ENCODE measurements at regions not wholly inside any gene's neighbourhood (a gene's known extent, or its start where the extent isn't known, plus 50 kb on each side); places are given as distances from the start of the nearest gene placed in this dataset.

DNA sequence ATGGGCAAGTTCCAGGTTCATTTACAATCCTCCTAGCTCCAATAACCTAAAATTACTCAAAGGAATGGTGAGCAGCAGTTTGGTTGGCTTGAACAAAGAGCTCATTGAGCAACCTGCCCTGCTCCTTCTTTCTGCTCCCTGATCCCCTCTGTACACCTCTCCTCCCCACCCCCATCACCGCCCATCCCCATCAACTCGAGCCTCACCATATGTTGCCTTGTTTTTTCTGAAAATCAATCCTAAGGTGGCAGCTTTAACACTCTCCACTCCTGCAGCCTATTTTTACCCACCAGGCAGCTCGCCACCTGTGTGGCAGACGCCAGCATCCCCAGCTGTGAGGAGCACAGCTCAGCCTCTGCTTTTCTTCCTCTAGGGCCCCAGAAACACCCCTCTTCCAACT, 533.4 kb upstream of the BRINP1 start:
- TF ChIP-seq, protein P1, sequence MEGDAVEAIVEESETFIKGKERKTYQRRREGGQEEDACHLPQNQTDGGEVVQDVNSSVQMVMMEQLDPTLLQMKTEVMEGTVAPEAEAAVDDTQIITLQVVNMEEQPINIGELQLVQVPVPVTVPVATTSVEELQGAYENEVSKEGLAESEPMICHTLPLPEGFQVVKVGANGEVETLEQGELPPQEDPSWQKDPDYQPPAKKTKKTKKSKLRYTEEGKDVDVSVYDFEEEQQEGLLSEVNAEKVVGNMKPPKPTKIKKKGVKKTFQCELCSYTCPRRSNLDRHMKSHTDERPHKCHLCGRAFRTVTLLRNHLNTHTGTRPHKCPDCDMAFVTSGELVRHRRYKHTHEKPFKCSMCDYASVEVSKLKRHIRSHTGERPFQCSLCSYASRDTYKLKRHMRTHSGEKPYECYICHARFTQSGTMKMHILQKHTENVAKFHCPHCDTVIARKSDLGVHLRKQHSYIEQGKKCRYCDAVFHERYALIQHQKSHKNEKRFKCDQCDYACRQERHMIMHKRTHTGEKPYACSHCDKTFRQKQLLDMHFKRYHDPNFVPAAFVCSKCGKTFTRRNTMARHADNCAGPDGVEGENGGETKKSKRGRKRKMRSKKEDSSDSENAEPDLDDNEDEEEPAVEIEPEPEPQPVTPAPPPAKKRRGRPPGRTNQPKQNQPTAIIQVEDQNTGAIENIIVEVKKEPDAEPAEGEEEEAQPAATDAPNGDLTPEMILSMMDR (IDR thresholded peaks at IDR 0.05): no peak
- no peak for TF ChIP-seq POLR2A (IDR thresholded peaks at IDR 0.05)
